Keratinocyte (primary cell): ENCODE measurements at regions not wholly inside any gene's neighbourhood (a gene's known extent, or its start where the extent isn't known, plus 50 kb on each side); places are given as distances from the start of the nearest gene placed in this dataset.
A peak's percentile ranks its signal among the peaks of the same experiment; 100 is the strongest.

Experiments used
- DNase-seq: peaks from one replicate; pipeline ENCODE4 v3.0.0-alpha.2; 2011; ENCODE audit warnings: low read depth, missing footprints, low spot score
- FAIRE-seq: peaks from 2 replicates; lab custom pipeline; 2011; peaks lifted over from hg19 to GRCh38; lab: Jason Lieb, UNC
- H2AFZ ChIP-seq: 2 replicates; pipeline ENCODE4 v1.6.0; 2012; ENCODE audit warnings: low read length, control low read depth, inconsistent platforms; ENCODE audit not compliant: control insufficient read depth
- H3K27ac ChIP-seq: 2 replicates; pipeline ENCODE4 v1.5.1; 2011; ENCODE audit warnings: low read length; ENCODE audit not compliant: control insufficient read depth, insufficient read depth
- H3K27me3 ChIP-seq: 3 replicates; pipeline ENCODE4 v1.6.0; 2011; ENCODE audit warnings: low read length; ENCODE audit not compliant: control insufficient read depth, insufficient read depth; ENCODE audit errors: extremely low read depth
- H3K36me3 ChIP-seq, 2 experiments: 2 replicates in 1 of 2; 3 replicates in 1 of 2; pipeline ENCODE4 v1.5.1; 2011; ENCODE audit warnings: low read length in 2 of 2, mild to moderate bottlenecking in 1 of 2; ENCODE audit not compliant: control insufficient read depth in 2 of 2, insufficient read depth in 2 of 2; ENCODE audit errors: extremely low read depth in 1 of 2
- H3K4me1 ChIP-seq: 3 replicates; pipeline ENCODE4 v1.5.1; 2011; ENCODE audit warnings: low read length; ENCODE audit not compliant: control insufficient read depth, insufficient read depth; ENCODE audit errors: extremely low read depth
- H3K4me2 ChIP-seq: 3 replicates; pipeline ENCODE4 v1.6.0; 2011; ENCODE audit warnings: low read depth, low read length; ENCODE audit not compliant: control insufficient read depth, insufficient read depth; ENCODE audit errors: extremely low read depth
- H3K4me3 ChIP-seq, 3 experiments: fragments of 200-600 bp in 1 of 3; sonication (generic) in 1 of 3; 2 replicates in 2 of 3; 3 replicates in 1 of 3; pipeline ENCODE4 v1.5.1; 2011 to 2016; ENCODE audit warnings: low read length in 3 of 3, mild to moderate bottlenecking in 3 of 3, control low read depth in 2 of 3, inconsistent platforms in 1 of 3, low read depth in 1 of 3, mixed read lengths in 1 of 3, mixed run types in 1 of 3, moderate library complexity in 1 of 3; ENCODE audit not compliant: control insufficient read depth in 2 of 3, insufficient read depth in 2 of 3; ENCODE audit errors: extremely low read depth in 1 of 3
- H3K79me2 ChIP-seq: 2 replicates; pipeline ENCODE4 v1.6.0; 2012; ENCODE audit warnings: low read length; ENCODE audit not compliant: control insufficient read depth, insufficient read depth
- H3K9ac ChIP-seq: 3 replicates; pipeline ENCODE4 v1.6.0; 2011; ENCODE audit warnings: low read length; ENCODE audit not compliant: control insufficient read depth, insufficient read depth; ENCODE audit errors: extremely low read depth
- H3K9me1 ChIP-seq: 3 replicates; pipeline ENCODE4 v1.6.0; 2011; ENCODE audit warnings: low read length; ENCODE audit not compliant: control insufficient read depth, insufficient read depth; ENCODE audit errors: extremely low read depth
- H3K9me3 ChIP-seq: 2 replicates; pipeline ENCODE4 v1.5.1; 2012; ENCODE audit warnings: low read depth, low read length; ENCODE audit not compliant: control insufficient read depth
- H4K20me1 ChIP-seq: 3 replicates; pipeline ENCODE4 v1.6.0; 2011; ENCODE audit warnings: low read length; ENCODE audit not compliant: control insufficient read depth, insufficient read depth; ENCODE audit errors: extremely low read depth
- EZH2 ChIP-seq: IDR thresholded peaks from one replicate; pipeline ENCODE4 v1.6.1; 2012; ENCODE audit warnings: inconsistent platforms, mild to moderate bottlenecking, low read length, moderate library complexity
- dilution Hi-C: fragments of 300-500 bp; cut with MboI; formaldehyde crosslinking; loops from one replicate; pipeline ENCODE4 v1.7.0; 2020; ENCODE audit warnings: low sequenced_read_pairs; ENCODE audit not compliant: extremely low pct_ligation_motif_present
- TF ChIP-seq, protein P1 (sequence below), 3 experiments: IDR thresholded peaks in 1 of 3; conservative IDR thresholded peaks in 1 of 3; optimal IDR thresholded peaks in 1 of 3; 2 replicates in 2 of 3; 3 replicates in 1 of 3; pipeline versions ENCODE3 to v1.5.1; 2011; ENCODE audit warnings: low read length in 3 of 3, mild to moderate bottlenecking in 3 of 3, moderate library complexity in 2 of 3, control low read depth in 1 of 3, inconsistent platforms in 1 of 3; ENCODE audit not compliant: insufficient read depth in 2 of 3; ENCODE audit errors: extremely low read depth in 1 of 3

DNA sequence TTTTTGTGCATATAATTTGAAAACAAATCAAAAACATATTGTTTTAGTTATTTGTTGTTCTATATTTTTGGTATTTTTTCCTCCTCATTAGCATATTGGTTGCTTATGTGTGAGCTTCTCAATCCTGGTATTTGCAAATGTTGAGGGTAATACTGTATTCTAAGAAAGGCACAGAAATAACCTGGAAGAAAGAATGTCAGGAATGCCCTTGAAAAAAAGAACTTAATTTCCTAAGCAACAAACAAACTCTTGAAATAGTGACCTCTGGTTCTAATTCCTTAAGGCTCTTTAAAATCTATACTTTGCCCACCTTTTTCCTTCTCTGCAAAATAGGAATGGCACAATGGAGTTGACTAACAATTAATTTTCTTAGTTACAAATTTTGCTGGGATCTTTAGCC, 117.5 kb downstream of the HMHB1 start:
- TF ChIP-seq EZH2, result no peak
- TF ChIP-seq, protein P1, sequence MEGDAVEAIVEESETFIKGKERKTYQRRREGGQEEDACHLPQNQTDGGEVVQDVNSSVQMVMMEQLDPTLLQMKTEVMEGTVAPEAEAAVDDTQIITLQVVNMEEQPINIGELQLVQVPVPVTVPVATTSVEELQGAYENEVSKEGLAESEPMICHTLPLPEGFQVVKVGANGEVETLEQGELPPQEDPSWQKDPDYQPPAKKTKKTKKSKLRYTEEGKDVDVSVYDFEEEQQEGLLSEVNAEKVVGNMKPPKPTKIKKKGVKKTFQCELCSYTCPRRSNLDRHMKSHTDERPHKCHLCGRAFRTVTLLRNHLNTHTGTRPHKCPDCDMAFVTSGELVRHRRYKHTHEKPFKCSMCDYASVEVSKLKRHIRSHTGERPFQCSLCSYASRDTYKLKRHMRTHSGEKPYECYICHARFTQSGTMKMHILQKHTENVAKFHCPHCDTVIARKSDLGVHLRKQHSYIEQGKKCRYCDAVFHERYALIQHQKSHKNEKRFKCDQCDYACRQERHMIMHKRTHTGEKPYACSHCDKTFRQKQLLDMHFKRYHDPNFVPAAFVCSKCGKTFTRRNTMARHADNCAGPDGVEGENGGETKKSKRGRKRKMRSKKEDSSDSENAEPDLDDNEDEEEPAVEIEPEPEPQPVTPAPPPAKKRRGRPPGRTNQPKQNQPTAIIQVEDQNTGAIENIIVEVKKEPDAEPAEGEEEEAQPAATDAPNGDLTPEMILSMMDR (optimal IDR thresholded peaks at IDR 0.05 in 1 of 3, IDR thresholded peaks at IDR 0.05 in 1 of 3, conservative IDR thresholded peaks at IDR 0.05 in 1 of 3; ENCODE audit: extremely low read depth in 1 of 3, insufficient read depth in 2 of 3, low read length in 3 of 3), result no peak
- FAIRE-seq (no peak), DNase-seq (no peak)
- H3K27ac ChIP-seq, result no peak overlapping the region
- no peaks in the 10 kb centered on the region for H3K36me3 ChIP-seq
- H3K9me1 ChIP-seq, result no peaks in the 10 kb centered on the region
- H4K20me1 ChIP-seq, result no peaks in the 10 kb centered on the region
- no peak overlapping the region for H3K9ac ChIP-seq
- no peak overlapping the region for H3K4me3 ChIP-seq
- no peaks in the 10 kb centered on the region for H3K79me2 ChIP-seq
- H3K27me3 ChIP-seq, result no peaks in the 10 kb centered on the region
- H3K9me3 ChIP-seq, result no peaks in the 10 kb centered on the region
- H3K4me1 ChIP-seq, result peaks cover 22% of the 10 kb centered on the region
- no peak overlapping the region for H3K4me2 ChIP-seq
- dilution Hi-C loops, result loop anchor here (25.0 kb wide), 1 partner anchor 92 kb away; no protein-coding TSS in a partner anchor
- H2AFZ ChIP-seq, result no peak overlapping the region

DNA sequence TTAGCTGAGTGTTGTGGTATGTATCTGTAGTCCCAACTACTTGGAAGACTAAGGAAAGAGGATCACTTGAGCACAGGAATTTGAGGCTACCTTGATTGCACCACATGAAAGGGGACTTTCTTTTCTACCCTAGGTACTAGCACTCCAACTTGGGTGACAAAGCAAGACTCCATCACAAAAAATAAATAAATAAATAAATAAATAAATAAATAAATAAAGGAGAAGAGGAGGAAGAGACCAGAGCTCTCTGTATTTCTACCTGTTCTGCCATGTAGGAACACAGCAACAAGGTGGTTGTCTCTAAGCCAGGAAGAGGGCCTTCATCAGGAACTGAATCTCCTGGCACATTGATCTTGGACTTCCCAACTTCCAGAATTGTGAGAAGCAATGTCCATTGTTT, 118.6 kb downstream of the HMHB1 start:
- H4K20me1 ChIP-seq, result no peaks in the 10 kb centered on the region
- H3K9me3 ChIP-seq, result no peaks in the 10 kb centered on the region
- no peak overlapping the region for H3K4me2 ChIP-seq
- no peak overlapping the region for H3K9ac ChIP-seq
- no peaks in the 10 kb centered on the region for H3K36me3 ChIP-seq
- H3K4me1 ChIP-seq, result peaks cover 22% of the 10 kb centered on the region
- no peaks in the 10 kb centered on the region for H3K9me1 ChIP-seq
- H3K27me3 ChIP-seq, result no peaks in the 10 kb centered on the region
- TF ChIP-seq EZH2, result no peak
- no peak overlapping the region for H3K27ac ChIP-seq
- no peak for DNase-seq
- no peaks in the 10 kb centered on the region for H3K79me2 ChIP-seq
- no peak overlapping the region for H3K4me3 ChIP-seq
- FAIRE-seq, result no peak
- no peak overlapping the region for H2AFZ ChIP-seq
- dilution Hi-C loops, result loop anchor here (25.0 kb wide), 1 partner anchor 93 kb away; no protein-coding TSS in a partner anchor

DNA sequence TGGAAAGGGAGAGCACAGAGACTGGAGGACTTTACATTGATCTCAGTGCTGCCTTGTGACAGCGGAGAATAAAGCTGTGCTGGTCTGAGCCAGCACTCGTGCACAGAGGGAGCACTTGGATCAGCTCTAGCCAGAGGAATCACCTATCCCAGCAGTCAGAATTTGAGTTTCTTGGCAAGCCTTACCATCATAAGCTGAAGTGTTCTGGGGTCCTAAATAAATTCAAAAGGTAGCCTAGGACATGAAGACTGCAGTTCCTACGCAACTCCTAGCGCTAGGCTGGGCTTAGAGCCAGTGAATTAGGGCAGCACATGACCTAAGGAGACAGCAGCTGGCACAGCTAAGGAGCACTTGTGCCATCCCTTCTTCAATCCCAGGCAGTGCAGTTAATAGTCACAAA, 119.5 kb downstream of the HMHB1 start:
- TF ChIP-seq EZH2, result no peak
- TF ChIP-seq, protein P1 (optimal IDR thresholded peaks at IDR 0.05 in 1 of 3, IDR thresholded peaks at IDR 0.05 in 1 of 3, conservative IDR thresholded peaks at IDR 0.05 in 1 of 3; ENCODE audit: extremely low read depth in 1 of 3, insufficient read depth in 2 of 3, low read length in 3 of 3), result no peak

More for the DNA sequence above, 119.5 kb downstream of the HMHB1 start:
- Histone ChIP-seq H3K9me1 (no peaks in the 10 kb centered on the region), H3K27ac (no peak overlapping the region), H3K4me3 (no peak overlapping the region), H3K9ac (no peak overlapping the region), H3K4me2 (no peak overlapping the region), H3K36me3 (no peaks in the 10 kb centered on the region), H4K20me1 (no peaks in the 10 kb centered on the region), H3K79me2 (no peaks in the 10 kb centered on the region), H3K27me3 (no peaks in the 10 kb centered on the region), H2AFZ (peak overlapping the region; percentile 16), H3K4me1 (peaks cover 22% of the 10 kb centered on the region), H3K9me3 (no peaks in the 10 kb centered on the region)
- no peak for FAIRE-seq
- dilution Hi-C loops, result loop anchor here (25.0 kb wide), 1 partner anchor 94 kb away; no protein-coding TSS in a partner anchor
- DNase-seq, result no peak
